Ishikawa (cell line): ENCODE measurements at regions not wholly inside any gene's neighbourhood (a gene's known extent, or its start where the extent isn't known, plus 50 kb on each side); places are given as distances from the start of the nearest gene placed in this dataset.

Source experiments
- CEBPB ChIP-seq: IDR thresholded peaks from 2 replicates; pipeline ENCODE4 v1.6.1; 2012
- CREB1 ChIP-seq: IDR thresholded peaks from 2 replicates; pipeline ENCODE4 v1.6.1; 2012; ENCODE audit warnings: low read depth
- EGR1 ChIP-seq: IDR thresholded peaks from 2 replicates; pipeline ENCODE4 v1.6.1; 2012
- EP300 ChIP-seq: IDR thresholded peaks from 2 replicates; pipeline ENCODE4 v1.6.1; 2012; ENCODE audit warnings: borderline replicate concordance
- FOXM1 ChIP-seq: IDR thresholded peaks from 2 replicates; pipeline ENCODE4 v1.6.1; 2012; ENCODE audit warnings: low read depth, borderline replicate concordance
- NFIC ChIP-seq: IDR thresholded peaks from 2 replicates; pipeline ENCODE4 v1.6.1; 2012
- RAD21 ChIP-seq: IDR thresholded peaks from 2 replicates; pipeline ENCODE4 v1.6.1; 2012; ENCODE audit warnings: low read depth
- TAF1 ChIP-seq: IDR thresholded peaks from 2 replicates; pipeline ENCODE4 v1.6.1; 2012; ENCODE audit warnings: low read depth, mild to moderate bottlenecking
- TCF12 ChIP-seq: IDR thresholded peaks from 2 replicates; pipeline ENCODE4 v1.6.1; 2012; ENCODE audit warnings: low read depth
- TEAD4 ChIP-seq: IDR thresholded peaks from 2 replicates; pipeline ENCODE4 v1.6.1; 2012
- YY1 ChIP-seq: IDR thresholded peaks from 2 replicates; pipeline ENCODE4 v1.6.1; 2012; ENCODE audit warnings: low read depth
- ZBTB7A ChIP-seq: IDR thresholded peaks from 2 replicates; pipeline ENCODE4 v1.6.1; 2012; ENCODE audit warnings: low read depth
- TF ChIP-seq, protein P1 (sequence below): IDR thresholded peaks from 2 replicates; pipeline ENCODE4 v1.6.1; 2012; ENCODE audit warnings: low read depth, mild to moderate bottlenecking
- TF ChIP-seq, protein P2 (sequence below): IDR thresholded peaks from 2 replicates; pipeline ENCODE4 v1.6.1; 2012
- TF ChIP-seq, protein P3 (sequence below): IDR thresholded peaks from 2 replicates; pipeline ENCODE4 v1.6.1; 2012

DNA sequence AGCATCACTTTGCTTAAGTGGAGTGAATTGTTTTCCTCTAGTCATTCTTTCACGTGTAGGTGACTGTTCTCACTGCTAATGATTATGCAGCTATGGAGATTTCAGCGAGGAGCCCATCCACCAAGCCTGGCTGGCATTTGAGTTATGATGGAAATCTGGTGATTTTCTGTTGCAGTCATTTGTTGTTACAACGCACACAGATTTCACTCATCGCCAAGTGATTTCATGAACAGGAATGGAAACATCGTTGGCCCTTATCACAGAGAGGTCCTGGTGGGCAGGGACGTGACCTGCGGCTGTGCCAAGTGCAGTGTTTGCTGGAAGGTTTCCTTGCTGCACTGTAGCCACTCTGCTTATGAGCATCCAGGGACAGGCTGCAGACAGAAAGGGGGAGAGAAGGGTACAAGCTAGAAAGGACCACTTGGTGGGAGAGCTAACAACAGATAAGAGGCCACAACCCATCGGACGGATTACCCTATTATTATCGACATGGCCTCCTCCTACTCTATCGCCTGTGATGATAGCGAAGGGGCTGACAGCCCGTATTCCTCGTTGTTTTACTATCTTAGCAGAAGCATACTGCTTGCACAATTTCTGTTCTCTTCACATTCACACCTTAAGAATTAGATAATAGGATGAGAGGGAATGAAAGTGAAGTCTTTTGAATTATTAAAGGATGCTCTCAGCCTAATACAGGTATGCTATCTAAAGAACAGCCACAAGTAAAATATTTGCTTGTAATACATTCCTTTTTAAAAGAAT lies 99.0 kb upstream of the PITRM1 start:
- TF ChIP-seq NFIC = no peak
- no peak for TF ChIP-seq TCF12
- no peak for TF ChIP-seq FOXM1
- TF ChIP-seq, protein P1, sequence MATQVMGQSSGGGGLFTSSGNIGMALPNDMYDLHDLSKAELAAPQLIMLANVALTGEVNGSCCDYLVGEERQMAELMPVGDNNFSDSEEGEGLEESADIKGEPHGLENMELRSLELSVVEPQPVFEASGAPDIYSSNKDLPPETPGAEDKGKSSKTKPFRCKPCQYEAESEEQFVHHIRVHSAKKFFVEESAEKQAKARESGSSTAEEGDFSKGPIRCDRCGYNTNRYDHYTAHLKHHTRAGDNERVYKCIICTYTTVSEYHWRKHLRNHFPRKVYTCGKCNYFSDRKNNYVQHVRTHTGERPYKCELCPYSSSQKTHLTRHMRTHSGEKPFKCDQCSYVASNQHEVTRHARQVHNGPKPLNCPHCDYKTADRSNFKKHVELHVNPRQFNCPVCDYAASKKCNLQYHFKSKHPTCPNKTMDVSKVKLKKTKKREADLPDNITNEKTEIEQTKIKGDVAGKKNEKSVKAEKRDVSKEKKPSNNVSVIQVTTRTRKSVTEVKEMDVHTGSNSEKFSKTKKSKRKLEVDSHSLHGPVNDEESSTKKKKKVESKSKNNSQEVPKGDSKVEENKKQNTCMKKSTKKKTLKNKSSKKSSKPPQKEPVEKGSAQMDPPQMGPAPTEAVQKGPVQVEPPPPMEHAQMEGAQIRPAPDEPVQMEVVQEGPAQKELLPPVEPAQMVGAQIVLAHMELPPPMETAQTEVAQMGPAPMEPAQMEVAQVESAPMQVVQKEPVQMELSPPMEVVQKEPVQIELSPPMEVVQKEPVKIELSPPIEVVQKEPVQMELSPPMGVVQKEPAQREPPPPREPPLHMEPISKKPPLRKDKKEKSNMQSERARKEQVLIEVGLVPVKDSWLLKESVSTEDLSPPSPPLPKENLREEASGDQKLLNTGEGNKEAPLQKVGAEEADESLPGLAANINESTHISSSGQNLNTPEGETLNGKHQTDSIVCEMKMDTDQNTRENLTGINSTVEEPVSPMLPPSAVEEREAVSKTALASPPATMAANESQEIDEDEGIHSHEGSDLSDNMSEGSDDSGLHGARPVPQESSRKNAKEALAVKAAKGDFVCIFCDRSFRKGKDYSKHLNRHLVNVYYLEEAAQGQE = no peak
- TF ChIP-seq, protein P2, sequence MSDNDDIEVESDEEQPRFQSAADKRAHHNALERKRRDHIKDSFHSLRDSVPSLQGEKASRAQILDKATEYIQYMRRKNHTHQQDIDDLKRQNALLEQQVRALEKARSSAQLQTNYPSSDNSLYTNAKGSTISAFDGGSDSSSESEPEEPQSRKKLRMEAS = no peak
- TF ChIP-seq TAF1 = no peak
- no peak for TF ChIP-seq YY1
- no peak for TF ChIP-seq EGR1
- no peak for TF ChIP-seq CEBPB
- no peak for TF ChIP-seq CREB1
- TF ChIP-seq, protein P3, sequence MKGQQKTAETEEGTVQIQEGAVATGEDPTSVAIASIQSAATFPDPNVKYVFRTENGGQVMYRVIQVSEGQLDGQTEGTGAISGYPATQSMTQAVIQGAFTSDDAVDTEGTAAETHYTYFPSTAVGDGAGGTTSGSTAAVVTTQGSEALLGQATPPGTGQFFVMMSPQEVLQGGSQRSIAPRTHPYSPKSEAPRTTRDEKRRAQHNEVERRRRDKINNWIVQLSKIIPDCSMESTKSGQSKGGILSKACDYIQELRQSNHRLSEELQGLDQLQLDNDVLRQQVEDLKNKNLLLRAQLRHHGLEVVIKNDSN = no peak
- no peak for TF ChIP-seq ZBTB7A
- no peak for TF ChIP-seq RAD21
- no peak for TF ChIP-seq EP300

DNA sequence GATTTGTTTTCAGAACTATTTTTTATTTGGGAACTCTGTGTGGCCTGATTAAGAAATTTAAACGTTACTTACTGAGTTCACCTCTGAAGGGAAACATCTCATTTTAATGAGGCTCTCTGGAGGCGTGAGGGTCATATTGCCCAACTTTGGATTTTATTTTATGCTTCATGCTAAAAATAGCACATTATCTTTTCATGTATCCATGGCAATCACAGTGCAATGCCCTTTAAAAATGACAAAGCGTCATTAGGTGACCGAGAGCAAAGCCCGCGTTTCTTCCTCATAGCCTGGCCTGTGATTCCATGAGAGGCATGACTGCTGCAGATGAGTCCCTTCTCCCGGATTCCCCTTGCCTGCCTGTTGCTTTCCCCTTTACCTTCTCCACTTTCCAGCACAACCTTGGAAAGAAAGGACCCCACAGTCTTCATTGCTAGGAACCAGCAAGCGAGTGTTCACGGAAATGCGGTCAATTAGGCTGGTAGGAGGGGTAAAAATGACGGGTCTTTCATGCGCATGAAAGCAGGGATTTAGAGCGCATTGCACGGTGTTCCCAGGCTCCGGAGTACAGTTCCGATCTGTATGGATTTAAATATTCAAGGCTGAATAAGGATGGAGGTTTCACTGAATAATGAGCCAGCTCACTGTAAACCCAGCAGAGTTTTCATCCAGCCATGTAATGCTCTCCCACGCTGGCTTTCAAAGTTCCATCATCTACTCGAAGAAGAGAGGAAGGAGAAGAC lies 98.2 kb upstream of the PITRM1 start:
- TF ChIP-seq, protein P3 = no peak
- no peak for TF ChIP-seq YY1
- TF ChIP-seq, protein P1 = no peak
- TF ChIP-seq TCF12 = no peak
- TF ChIP-seq CEBPB = no peak
- TF ChIP-seq NFIC = no peak
- no peak for TF ChIP-seq EP300
- no peak for TF ChIP-seq TAF1
- no peak for TF ChIP-seq EGR1
- TF ChIP-seq CREB1 = no peak
- no peak for TF ChIP-seq ZBTB7A
- no peak for TF ChIP-seq TEAD4
- TF ChIP-seq, protein P2 = no peak
- no peak for TF ChIP-seq RAD21
- TF ChIP-seq FOXM1 = no peak

DNA sequence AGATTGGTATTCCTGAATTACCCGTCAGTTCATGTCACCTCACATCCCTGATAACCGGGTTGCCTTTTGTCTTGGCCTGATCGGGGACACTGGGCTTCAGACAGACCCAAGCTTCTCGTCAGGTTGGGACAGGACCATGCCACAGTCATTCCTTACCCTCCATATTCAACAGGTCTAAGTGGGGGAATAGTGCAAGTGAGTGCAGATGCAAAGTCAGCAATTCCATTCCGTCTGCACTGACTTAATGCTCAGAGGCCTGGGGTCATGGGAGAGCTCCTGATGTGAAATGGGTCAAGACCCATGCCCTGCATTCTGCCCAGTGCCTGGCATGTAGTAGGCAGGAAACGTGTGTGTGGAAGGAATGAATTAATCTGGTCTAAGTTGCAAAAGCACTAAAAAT lies 95.4 kb upstream of the PITRM1 start:
- TF ChIP-seq FOXM1 (no peak), TAF1 (no peak)

DNA sequence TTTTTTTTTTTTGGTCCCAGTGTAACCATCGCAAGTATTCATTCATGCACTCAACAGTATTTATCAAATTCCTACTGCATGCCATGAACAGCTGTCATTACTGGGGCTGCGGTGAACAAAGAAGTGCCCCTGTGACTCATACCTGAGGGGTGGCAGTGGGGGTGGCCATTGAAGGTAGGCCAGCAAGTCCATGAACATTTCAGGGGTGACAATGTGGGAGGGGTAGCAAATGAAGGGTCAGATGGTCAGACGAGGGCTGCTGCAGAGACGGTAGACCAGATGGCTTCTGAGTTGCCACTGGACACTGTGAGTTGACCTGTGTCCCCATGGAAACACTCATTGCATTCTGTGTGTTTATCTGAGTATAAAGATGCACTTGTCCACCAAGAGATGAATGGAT lies 92.5 kb upstream of the PITRM1 start:
- TF ChIP-seq CREB1 = no peak
- no peak for TF ChIP-seq CEBPB
- TF ChIP-seq EP300 = no peak

DNA sequence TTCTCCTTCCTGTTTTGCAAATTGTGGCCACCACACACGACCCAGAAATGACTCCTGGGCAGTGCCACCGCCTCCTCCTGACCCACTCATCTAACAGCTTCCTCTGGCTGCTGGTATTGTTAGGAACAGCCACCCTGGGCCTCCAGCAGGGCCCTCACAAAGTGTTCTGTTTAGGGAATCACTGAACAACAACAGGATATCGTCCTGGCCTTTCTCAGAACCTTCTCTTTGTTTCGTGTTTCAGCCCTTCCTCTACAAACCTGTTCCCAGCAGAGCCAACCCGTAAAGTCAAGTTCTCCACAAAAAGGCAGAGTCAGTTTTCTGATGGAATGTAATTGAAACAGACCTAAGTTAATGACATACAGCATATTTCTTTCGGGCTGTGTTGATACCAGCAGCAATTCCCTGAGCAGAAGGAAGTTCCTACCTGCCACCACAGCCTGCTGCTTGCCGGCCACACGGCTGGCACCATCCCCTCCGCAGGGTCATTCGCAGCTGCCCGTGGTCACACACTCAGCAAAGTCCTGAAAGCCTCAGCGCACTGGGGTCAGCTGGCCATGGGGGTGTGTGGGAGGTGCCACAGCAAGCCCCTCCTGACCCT lies 91.7 kb upstream of the PITRM1 start:
- TF ChIP-seq YY1 (no peak), CREB1 (no peak), EP300 (no peak), EGR1 (no peak), FOXM1 (no peak), ZBTB7A (no peak), TAF1 (no peak), TCF12 (no peak), TEAD4 (no peak)
- TF ChIP-seq, protein P2 = no peak
- TF ChIP-seq, protein P1 = no peak
